ENCODE measurements at regions not wholly inside any gene's neighbourhood (a gene's known extent, or its start where the extent isn't known, plus 50 kb on each side); places are given as distances from the start of the nearest gene placed in this dataset.

DNA sequence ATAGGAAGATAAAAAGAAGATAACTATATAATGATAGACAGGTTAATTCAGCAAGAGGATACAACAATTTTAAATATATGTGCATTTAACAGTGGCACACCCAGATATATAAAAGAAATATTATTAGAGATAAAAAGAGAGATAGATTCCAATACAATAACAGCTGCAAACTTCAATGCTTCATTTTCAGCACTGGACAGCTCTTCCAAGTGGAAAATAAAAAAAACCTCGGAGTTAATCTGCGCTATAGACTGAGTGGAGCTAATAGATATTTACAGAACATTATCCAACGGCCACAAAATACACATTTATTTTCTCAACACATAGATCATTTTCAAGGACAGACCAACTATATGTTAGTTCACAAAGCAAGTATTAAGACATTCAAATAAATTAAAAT, 1229.5 kb upstream of the CDH6 start:
- TF ChIP-seq, protein P1, sequence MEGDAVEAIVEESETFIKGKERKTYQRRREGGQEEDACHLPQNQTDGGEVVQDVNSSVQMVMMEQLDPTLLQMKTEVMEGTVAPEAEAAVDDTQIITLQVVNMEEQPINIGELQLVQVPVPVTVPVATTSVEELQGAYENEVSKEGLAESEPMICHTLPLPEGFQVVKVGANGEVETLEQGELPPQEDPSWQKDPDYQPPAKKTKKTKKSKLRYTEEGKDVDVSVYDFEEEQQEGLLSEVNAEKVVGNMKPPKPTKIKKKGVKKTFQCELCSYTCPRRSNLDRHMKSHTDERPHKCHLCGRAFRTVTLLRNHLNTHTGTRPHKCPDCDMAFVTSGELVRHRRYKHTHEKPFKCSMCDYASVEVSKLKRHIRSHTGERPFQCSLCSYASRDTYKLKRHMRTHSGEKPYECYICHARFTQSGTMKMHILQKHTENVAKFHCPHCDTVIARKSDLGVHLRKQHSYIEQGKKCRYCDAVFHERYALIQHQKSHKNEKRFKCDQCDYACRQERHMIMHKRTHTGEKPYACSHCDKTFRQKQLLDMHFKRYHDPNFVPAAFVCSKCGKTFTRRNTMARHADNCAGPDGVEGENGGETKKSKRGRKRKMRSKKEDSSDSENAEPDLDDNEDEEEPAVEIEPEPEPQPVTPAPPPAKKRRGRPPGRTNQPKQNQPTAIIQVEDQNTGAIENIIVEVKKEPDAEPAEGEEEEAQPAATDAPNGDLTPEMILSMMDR (IDR thresholded peaks at IDR 0.05), result no peak
- no peak for TF ChIP-seq POLR2A (IDR thresholded peaks at IDR 0.05)
- TF ChIP-seq POLR2AphosphoS5 (IDR thresholded peaks at IDR 0.05), result no peak
